Loucy (cell line): ENCODE measurements at regions not wholly inside any gene's neighbourhood (a gene's known extent, or its start where the extent isn't known, plus 50 kb on each side); places are given as distances from the start of the nearest gene placed in this dataset.

Experiments
- H2AFZ ChIP-seq: fragments of 200-600 bp; sonication (generic); 2 replicates; pipeline ENCODE4 v1.6.0; 2016; ENCODE audit warnings: antibody characterized with exemption, mild to moderate bottlenecking, low read length, moderate library complexity
- H3F3A ChIP-seq: fragments of 200-600 bp; 2 replicates; pipeline ENCODE4 v1.6.0; 2016; ENCODE audit warnings: antibody characterized with exemption, low read depth, mild to moderate bottlenecking
- H3K27me3 ChIP-seq: fragments of 200-600 bp; sonication (generic); 2 replicates; pipeline ENCODE4 v1.6.1; 2014; ENCODE audit warnings: low read length, mild to moderate bottlenecking; ENCODE audit not compliant: insufficient read depth, poor library complexity, severe bottlenecking
- H3K36me3 ChIP-seq: fragments of 200-600 bp; sonication (generic); 2 replicates; pipeline ENCODE4 v1.6.1; 2016; ENCODE audit warnings: low read length; ENCODE audit not compliant: insufficient read depth
- H3K4me1 ChIP-seq: fragments of 200-600 bp; sonication (generic); 2 replicates; pipeline ENCODE4 v1.5.1; 2014; ENCODE audit warnings: low read length, mild to moderate bottlenecking; ENCODE audit not compliant: insufficient read depth, poor library complexity, severe bottlenecking
- H3K4me2 ChIP-seq: fragments of 200-600 bp; sonication (generic); 2 replicates; pipeline ENCODE4 v1.6.0; 2014; ENCODE audit warnings: antibody characterized with exemption, low read length, low read depth, mild to moderate bottlenecking; ENCODE audit not compliant: poor library complexity, severe bottlenecking
- H3K4me3 ChIP-seq: fragments of 200-600 bp; sonication (generic); 2 replicates; pipeline ENCODE4 v1.5.1; 2014; ENCODE audit warnings: low read length, mild to moderate bottlenecking, mixed read lengths; ENCODE audit not compliant: poor library complexity, severe bottlenecking
- H3K79me2 ChIP-seq: fragments of 200-600 bp; sonication (generic); 2 replicates; pipeline ENCODE4 v1.6.1; 2014; ENCODE audit warnings: low read length; ENCODE audit not compliant: insufficient read depth
- H3K9ac ChIP-seq: fragments of 200-600 bp; sonication (generic); 2 replicates; pipeline ENCODE4 v1.6.0; 2014; ENCODE audit warnings: mild to moderate bottlenecking, low read depth, low read length, moderate library complexity; ENCODE audit not compliant: poor library complexity, severe bottlenecking
- H3K9me2 ChIP-seq: fragments of 200-600 bp; sonication (generic); replicated peaks from 2 replicates; pipeline ENCODE4 v1.6.1; 2016; ENCODE audit warnings: low read depth, low read length, mixed read lengths
- H3K9me3 ChIP-seq: fragments of 200-600 bp; sonication (generic); 2 replicates; pipeline ENCODE4 v1.6.1; 2014; ENCODE audit warnings: mild to moderate bottlenecking, antibody characterized with exemption, low read length, low read depth; ENCODE audit not compliant: insufficient read depth
- H4K20me1 ChIP-seq: fragments of 200-600 bp; sonication (generic); 2 replicates; pipeline ENCODE4 v1.6.0; 2014; ENCODE audit warnings: antibody characterized with exemption, low read length, mild to moderate bottlenecking; ENCODE audit not compliant: insufficient read depth, poor library complexity, severe bottlenecking
- EZH2phosphoT487 ChIP-seq: fragments of 200-600 bp; IDR thresholded peaks from 2 replicates; pipeline ENCODE4 v1.6.1; 2018; ENCODE audit warnings: antibody characterized with exemption, mild to moderate bottlenecking, moderate library complexity, borderline replicate concordance
- TF ChIP-seq, protein P1 (sequence below): fragments of 200-600 bp; sonication (generic); conservative IDR thresholded peaks from 2 replicates; pipeline ENCODE4 v1.5.1; 2014; ENCODE audit warnings: mild to moderate bottlenecking, antibody characterized with exemption, low read length

DNA sequence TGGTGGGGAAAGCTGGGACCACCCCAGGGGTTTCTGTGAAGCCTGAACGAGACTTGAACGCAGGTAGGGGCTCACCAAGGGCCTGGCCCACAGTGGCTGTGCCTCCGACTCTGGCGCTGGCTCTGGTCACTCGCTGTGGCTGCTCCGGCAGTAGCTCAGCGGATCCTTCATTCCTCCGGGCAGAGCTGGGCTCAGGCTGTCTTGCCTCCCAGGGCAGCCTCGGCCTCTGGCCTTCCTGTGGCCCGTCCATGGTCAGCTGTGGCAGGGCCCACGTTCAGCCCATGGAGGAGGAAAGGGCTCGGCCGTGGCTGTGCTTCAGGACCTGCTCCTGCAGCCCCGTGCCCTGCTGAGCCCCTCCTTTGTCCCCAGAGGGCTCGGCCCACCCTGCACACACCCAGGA is 162.9 kb upstream of the C1orf174 start:
- Histone ChIP-seq H4K20me1 (no peaks in the 10 kb centered on the region), H3K4me1 (peaks cover 10% of the 10 kb centered on the region), H3F3A (no peaks in the 10 kb centered on the region), H2AFZ (no peak overlapping the region), H3K4me3 (no peak overlapping the region), H3K4me2 (no peak overlapping the region), H3K79me2 (no peaks in the 10 kb centered on the region), H3K9me3 (peaks cover 11% of the 10 kb centered on the region; the same call in 1 of the 2 replicates), H3K9me2 (no peaks in the 10 kb centered on the region), H3K9ac (no peak overlapping the region), H3K27me3 (no peaks in the 10 kb centered on the region), H3K36me3 (no peaks in the 10 kb centered on the region)
- TF ChIP-seq EZH2phosphoT487, result no peak
- TF ChIP-seq, protein P1, sequence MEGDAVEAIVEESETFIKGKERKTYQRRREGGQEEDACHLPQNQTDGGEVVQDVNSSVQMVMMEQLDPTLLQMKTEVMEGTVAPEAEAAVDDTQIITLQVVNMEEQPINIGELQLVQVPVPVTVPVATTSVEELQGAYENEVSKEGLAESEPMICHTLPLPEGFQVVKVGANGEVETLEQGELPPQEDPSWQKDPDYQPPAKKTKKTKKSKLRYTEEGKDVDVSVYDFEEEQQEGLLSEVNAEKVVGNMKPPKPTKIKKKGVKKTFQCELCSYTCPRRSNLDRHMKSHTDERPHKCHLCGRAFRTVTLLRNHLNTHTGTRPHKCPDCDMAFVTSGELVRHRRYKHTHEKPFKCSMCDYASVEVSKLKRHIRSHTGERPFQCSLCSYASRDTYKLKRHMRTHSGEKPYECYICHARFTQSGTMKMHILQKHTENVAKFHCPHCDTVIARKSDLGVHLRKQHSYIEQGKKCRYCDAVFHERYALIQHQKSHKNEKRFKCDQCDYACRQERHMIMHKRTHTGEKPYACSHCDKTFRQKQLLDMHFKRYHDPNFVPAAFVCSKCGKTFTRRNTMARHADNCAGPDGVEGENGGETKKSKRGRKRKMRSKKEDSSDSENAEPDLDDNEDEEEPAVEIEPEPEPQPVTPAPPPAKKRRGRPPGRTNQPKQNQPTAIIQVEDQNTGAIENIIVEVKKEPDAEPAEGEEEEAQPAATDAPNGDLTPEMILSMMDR, result no peak

DNA sequence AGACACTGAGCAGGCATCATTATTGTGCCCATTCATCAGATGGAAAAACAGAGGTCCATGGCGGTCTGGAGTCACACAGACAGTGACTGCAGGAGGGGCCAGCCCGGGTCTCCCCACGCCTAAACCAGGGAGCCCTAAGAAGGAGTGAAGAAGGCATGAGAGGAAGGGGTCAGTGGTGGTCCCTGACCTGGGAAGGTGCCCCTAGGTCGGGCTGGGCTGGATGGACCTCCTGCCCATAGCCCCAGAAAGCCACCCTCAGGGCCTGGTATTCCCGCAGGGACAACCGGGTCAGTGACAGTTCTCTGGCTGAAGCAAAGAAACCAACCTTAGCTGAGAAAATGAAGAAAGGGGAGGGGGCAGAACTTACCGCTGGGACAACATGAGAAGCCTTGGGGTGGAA is 163.4 kb upstream of the C1orf174 start:
- H3K4me3 ChIP-seq, result no peak overlapping the region
- H2AFZ ChIP-seq, result no peak overlapping the region
- no peak overlapping the region for H3K9ac ChIP-seq
- H3K36me3 ChIP-seq, result no peaks in the 10 kb centered on the region
- no peak for TF ChIP-seq EZH2phosphoT487
- TF ChIP-seq, protein P1, result no peak
- no peak overlapping the region for H3K4me2 ChIP-seq
- no peaks in the 10 kb centered on the region for H4K20me1 ChIP-seq
- H3K9me2 ChIP-seq, result no peaks in the 10 kb centered on the region
- peaks cover 5% of the 10 kb centered on the region for H3K4me1 ChIP-seq
- H3K27me3 ChIP-seq, result no peaks in the 10 kb centered on the region
- no peaks in the 10 kb centered on the region for H3F3A ChIP-seq
- peaks cover 11% of the 10 kb centered on the region; the same call in 1 of the 2 replicates for H3K9me3 ChIP-seq
- H3K79me2 ChIP-seq, result no peaks in the 10 kb centered on the region

DNA sequence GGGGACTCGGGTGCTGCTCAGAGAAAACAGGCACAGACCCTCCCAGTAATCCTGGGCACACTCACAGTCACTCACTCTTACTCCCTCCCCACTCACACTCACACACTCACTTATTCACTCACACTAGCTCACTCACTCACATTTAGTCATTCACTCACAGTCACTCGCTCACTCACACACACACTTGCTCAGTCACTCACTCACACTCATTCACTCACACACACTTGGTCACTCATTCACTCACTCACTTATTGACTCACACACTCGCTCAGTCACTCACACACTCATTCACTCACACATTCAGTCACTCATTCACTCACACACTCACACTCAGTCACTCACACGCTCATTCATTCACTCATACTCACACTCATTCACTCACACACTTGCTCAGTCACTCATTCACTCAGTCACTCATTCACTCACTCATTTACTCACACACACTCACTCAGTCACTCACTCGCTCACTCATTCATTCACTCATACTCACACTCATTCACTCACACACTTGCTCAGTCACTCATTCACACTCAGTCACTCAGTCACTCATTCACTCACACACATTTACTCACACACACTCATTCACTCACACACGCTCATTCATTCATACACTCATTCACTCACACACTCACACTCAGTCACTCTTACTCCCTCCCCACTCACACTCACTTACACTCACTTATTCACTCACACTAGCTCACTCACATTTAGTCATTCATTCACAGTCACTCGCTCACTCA is 164.2 kb upstream of the C1orf174 start:
- Histone ChIP-seq H3K4me3 (no peak overlapping the region), H3K4me1 (peaks cover under 1% of the 10 kb centered on the region), H3K27me3 (no peaks in the 10 kb centered on the region), H2AFZ (no peak overlapping the region), H3K9me2 (no peaks in the 10 kb centered on the region), H3K79me2 (no peaks in the 10 kb centered on the region), H3K4me2 (no peak overlapping the region), H4K20me1 (no peaks in the 10 kb centered on the region), H3K9me3 (peaks cover 11% of the 10 kb centered on the region; the same call in 1 of the 2 replicates), H3K36me3 (no peaks in the 10 kb centered on the region), H3K9ac (no peak overlapping the region), H3F3A (no peaks in the 10 kb centered on the region)
- TF ChIP-seq, protein P1, result no peak
- no peak for TF ChIP-seq EZH2phosphoT487
